ENCODE measurements at regions not wholly inside any gene's neighbourhood (a gene's known extent, or its start where the extent isn't known, plus 50 kb on each side); places are given as distances from the start of the nearest gene placed in this dataset.

- TF ChIP-seq, protein P1, sequence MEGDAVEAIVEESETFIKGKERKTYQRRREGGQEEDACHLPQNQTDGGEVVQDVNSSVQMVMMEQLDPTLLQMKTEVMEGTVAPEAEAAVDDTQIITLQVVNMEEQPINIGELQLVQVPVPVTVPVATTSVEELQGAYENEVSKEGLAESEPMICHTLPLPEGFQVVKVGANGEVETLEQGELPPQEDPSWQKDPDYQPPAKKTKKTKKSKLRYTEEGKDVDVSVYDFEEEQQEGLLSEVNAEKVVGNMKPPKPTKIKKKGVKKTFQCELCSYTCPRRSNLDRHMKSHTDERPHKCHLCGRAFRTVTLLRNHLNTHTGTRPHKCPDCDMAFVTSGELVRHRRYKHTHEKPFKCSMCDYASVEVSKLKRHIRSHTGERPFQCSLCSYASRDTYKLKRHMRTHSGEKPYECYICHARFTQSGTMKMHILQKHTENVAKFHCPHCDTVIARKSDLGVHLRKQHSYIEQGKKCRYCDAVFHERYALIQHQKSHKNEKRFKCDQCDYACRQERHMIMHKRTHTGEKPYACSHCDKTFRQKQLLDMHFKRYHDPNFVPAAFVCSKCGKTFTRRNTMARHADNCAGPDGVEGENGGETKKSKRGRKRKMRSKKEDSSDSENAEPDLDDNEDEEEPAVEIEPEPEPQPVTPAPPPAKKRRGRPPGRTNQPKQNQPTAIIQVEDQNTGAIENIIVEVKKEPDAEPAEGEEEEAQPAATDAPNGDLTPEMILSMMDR (IDR thresholded peaks at IDR 0.05; ENCODE audit: low read length) = no peak
- no peak for TF ChIP-seq EZH2 (IDR thresholded peaks at IDR 0.05; ENCODE audit: borderline replicate concordance, low read length)
Measured at GRCh38 chr6:149212892-149213801, 104.4 kb upstream of the TAB2 start.
